Endothelial cell of umbilical vein (primary cell): ENCODE measurements at regions not wholly inside any gene's neighbourhood (a gene's known extent, or its start where the extent isn't known, plus 50 kb on each side); places are given as distances from the start of the nearest gene placed in this dataset.

Experiments
- CTCF ChIP-seq, 2 donors: IDR thresholded peaks; 1 replicate in 1 of 2; 2 replicates in 1 of 2; pipeline ENCODE4 v1.5.1; 2011; ENCODE audit warnings: low read length in 2 of 2, mild to moderate bottlenecking in 2 of 2, moderate library complexity in 2 of 2, control low read depth in 1 of 2, inconsistent platforms in 1 of 2, low read depth in 1 of 2; ENCODE audit not compliant: insufficient read depth in 1 of 2; ENCODE audit errors: extremely low read depth in 1 of 2
- EZH2 ChIP-seq: IDR thresholded peaks from 2 replicates; pipeline ENCODE4 v1.6.1; 2012; ENCODE audit warnings: borderline replicate concordance, low read depth, mild to moderate bottlenecking, moderate library complexity, low read length, inconsistent platforms; ENCODE audit not compliant: severe bottlenecking
- FOS ChIP-seq: IDR thresholded peaks from 2 replicates; pipeline ENCODE4 v1.6.1; 2011; ENCODE audit warnings: mild to moderate bottlenecking, low read length, moderate library complexity, borderline replicate concordance; ENCODE audit not compliant: insufficient read depth
- GATA2 ChIP-seq: IDR thresholded peaks from 2 replicates; pipeline ENCODE4 v1.7.0; 2011; ENCODE audit warnings: low read depth, mild to moderate bottlenecking, moderate library complexity, mixed read lengths, low read length; ENCODE audit not compliant: insufficient read length, insufficient read depth
- JUN ChIP-seq: IDR thresholded peaks from 2 replicates; pipeline ENCODE4 v1.6.1; 2011; ENCODE audit warnings: borderline replicate concordance, low read depth; ENCODE audit not compliant: insufficient read length, insufficient read depth
- MAX ChIP-seq: IDR thresholded peaks from 2 replicates; pipeline ENCODE4 v1.6.1; 2011; ENCODE audit not compliant: insufficient read depth, insufficient read length
- MYC ChIP-seq: IDR thresholded peaks from one replicate; pipeline ENCODE4 v1.6.1; 2011; ENCODE audit warnings: mild to moderate bottlenecking, low read depth, low read length
- POLR2A ChIP-seq: IDR thresholded peaks from 2 replicates; pipeline ENCODE4 v1.6.1; 2012; ENCODE audit warnings: low read depth, mild to moderate bottlenecking, control low read depth, low read length
- POLR2AphosphoS5 ChIP-seq: IDR thresholded peaks from 2 replicates; pipeline ENCODE4 v1.6.1; 2012; ENCODE audit warnings: low read depth, mild to moderate bottlenecking, control low read depth, low read length, moderate library complexity; ENCODE audit not compliant: insufficient read depth

- TF ChIP-seq POLR2A (no peak), EZH2 (no peak), CTCF (IDR thresholded peaks at IDR 0.05; ENCODE audit: extremely low read depth in 1 of 2, insufficient read depth in 1 of 2, low read depth in 1 of 2, low read length in 2 of 2) (no peak), JUN (no peak), POLR2AphosphoS5 (no peak), MYC (no peak), FOS (no peak), GATA2 (no peak), MAX (no peak)
These were observed 363.3 kb downstream of the TNS1 start for GRCh38 chr2:217639481-217639880.
